ENCODE measurements at regions not wholly inside any gene's neighbourhood (a gene's known extent, or its start where the extent isn't known, plus 50 kb on each side); places are given as distances from the start of the nearest gene placed in this dataset.

DNA sequence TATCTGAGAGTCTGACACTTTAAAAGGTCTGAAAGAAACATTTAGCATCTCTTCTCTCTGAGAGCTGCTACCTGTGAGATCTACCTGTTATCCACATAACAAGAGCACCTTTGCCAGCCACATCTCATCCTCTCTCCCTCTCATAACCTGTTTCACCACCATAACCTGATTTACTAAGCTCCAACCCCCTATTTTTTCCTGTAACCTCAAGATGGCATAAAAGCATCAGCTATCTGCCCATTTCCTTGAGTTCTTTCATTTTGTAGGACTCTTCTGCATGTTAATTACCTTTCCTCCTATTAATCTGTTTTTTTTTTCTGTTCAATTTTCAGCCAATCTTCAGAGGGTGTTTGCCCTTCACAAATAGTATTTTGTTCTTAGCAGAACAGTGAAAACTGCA is 136.5 kb upstream of the KCNK1 start:
- Histone ChIP-seq H3K36me3 (no peaks in the 10 kb centered on the region), H3K9me3 (no peaks in the 10 kb centered on the region), H3K4me3 (no peak overlapping the region), H3K27ac (no peak overlapping the region), H3K27me3 (peaks cover 0 to 6% (median 0%) of the 10 kb centered on the region in 7 donors), H3K4me1 (no peaks in the 10 kb centered on the region)
- DNase-seq (no peak), ATAC-seq (no peak)
- intact Hi-C loops (cut with DNase I) = no loop called here
- TF ChIP-seq, protein P1, sequence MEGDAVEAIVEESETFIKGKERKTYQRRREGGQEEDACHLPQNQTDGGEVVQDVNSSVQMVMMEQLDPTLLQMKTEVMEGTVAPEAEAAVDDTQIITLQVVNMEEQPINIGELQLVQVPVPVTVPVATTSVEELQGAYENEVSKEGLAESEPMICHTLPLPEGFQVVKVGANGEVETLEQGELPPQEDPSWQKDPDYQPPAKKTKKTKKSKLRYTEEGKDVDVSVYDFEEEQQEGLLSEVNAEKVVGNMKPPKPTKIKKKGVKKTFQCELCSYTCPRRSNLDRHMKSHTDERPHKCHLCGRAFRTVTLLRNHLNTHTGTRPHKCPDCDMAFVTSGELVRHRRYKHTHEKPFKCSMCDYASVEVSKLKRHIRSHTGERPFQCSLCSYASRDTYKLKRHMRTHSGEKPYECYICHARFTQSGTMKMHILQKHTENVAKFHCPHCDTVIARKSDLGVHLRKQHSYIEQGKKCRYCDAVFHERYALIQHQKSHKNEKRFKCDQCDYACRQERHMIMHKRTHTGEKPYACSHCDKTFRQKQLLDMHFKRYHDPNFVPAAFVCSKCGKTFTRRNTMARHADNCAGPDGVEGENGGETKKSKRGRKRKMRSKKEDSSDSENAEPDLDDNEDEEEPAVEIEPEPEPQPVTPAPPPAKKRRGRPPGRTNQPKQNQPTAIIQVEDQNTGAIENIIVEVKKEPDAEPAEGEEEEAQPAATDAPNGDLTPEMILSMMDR (IDR thresholded peaks at IDR 0.05) = no peak

DNA sequence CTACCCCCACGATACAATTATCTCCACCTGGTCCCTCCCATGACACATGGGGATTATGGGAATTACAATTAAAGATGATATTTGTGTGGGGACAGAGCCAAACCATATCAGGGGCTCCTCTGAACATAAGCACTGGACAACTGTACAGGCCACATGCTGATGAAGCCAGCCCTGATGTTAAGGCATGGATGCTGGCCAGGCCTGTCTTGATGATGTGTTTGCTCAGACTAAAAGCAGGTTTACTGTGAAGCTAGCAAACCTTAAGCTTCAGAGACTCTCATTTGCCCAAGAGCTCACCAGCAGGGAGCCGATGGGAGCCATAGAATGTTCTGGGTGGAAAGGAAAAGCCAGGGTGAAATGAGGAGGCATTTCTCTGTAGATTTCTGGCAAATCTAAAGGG is 135.3 kb upstream of the KCNK1 start:
- H3K36me3 ChIP-seq = no peaks in the 10 kb centered on the region
- H3K27ac ChIP-seq = no peak overlapping the region
- DNase-seq = no peak
- no peak overlapping the region for H3K4me3 ChIP-seq
- peaks cover 0 to 6% (median 0%) of the 10 kb centered on the region in 7 donors for H3K27me3 ChIP-seq
- WGBS, 2 donors = 72 to 73% methylated on average over 2 of the region's 2 CpGs
- ATAC-seq = no peak
- intact Hi-C loops (cut with DNase I) = no loop called here
- no peaks in the 10 kb centered on the region for H3K4me1 ChIP-seq
- H3K9me3 ChIP-seq = no peaks in the 10 kb centered on the region
- TF ChIP-seq, protein P1 (IDR thresholded peaks at IDR 0.05) = no peak

DNA sequence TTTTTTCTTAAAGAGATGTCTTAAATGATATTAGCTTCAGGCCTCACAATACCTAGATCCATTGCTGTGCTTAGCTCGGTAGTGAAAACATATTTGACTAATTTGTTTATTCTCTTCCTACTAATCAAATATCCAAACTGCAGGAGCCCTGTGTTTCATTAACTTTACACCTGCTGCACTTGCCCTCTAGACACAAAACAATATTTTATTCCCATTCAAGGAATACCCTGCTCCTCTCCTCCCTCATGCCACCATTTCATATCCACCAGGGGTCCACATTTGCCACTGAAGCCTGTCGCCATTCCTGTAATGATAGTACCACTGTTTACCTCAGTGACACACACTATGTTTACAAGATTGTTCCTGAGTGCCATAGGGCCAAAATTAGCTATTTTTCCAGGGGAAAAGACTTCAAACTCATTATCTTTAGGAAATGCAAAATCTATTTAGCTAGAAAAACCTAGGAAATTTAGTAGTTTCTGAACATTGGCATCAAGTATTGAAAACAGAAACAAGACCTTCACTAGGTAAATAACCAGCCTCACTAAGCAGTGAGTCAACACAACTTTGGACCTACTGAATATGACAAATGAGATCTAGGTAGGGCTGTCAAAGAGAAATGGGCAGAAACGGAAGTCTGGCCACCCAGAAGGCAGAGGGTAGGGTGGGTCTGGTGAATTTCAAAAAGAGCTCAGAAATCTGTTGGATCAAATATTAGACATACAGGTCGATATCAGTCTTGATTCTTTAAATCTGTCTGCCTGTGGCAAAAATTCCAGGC is 134.6 kb upstream of the KCNK1 start:
- Histone ChIP-seq H3K4me1 (no peaks in the 10 kb centered on the region), H3K9me3 (no peaks in the 10 kb centered on the region), H3K36me3 (no peaks in the 10 kb centered on the region), H3K4me3 (no peak overlapping the region), H3K27me3 (peaks cover 0 to 6% (median 0%) of the 10 kb centered on the region in 7 donors), H3K27ac (no peak overlapping the region)
- WGBS, 2 donors = 79 to 86% methylated on average over 4 of the region's 4 CpGs
- no peak for ATAC-seq
- intact Hi-C loops (cut with DNase I) = no loop called here
- TF ChIP-seq, protein P1 (IDR thresholded peaks at IDR 0.05) = no peak
- DNase-seq = no peak

DNA sequence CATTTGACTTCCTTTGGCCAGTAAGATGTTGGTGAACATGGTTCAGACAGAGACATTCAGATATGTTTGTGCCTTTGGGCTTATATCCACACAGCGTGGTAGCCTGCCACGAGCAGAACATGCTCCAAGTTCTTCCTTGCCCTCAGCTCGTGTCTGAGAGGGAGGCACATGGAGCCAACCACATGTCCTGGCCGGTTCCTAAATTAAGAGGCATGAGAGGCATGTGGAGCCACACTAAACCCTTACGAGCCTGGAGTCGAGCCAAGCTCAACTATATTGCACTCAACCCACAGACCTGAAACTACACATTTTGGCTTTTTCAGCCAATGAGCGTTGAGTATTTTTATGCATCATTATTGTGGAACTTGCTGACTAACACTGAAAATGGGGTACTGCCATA is 133.7 kb upstream of the KCNK1 start:
- intact Hi-C loops (cut with DNase I) = no loop called here
- Histone ChIP-seq H3K9me3 (no peaks in the 10 kb centered on the region), H3K4me1 (no peaks in the 10 kb centered on the region), H3K27ac (no peak overlapping the region), H3K36me3 (no peaks in the 10 kb centered on the region), H3K4me3 (no peak overlapping the region), H3K27me3 (peaks cover 0 to 6% (median 0%) of the 10 kb centered on the region in 7 donors)
- ATAC-seq (peak in 1 of 8 donors; percentile 41), DNase-seq (no peak)
- TF ChIP-seq, protein P1 (IDR thresholded peaks at IDR 0.05) = no peak
- 56 to 63% methylated on average over 7 of the region's 7 CpGs for WGBS, 2 donors
